NCI-H526 treated with DMSO at 0.1 percent for 48 hours (cell line): ENCODE measurements at regions not wholly inside any gene's neighbourhood (a gene's known extent, or its start where the extent isn't known, plus 50 kb on each side); places are given as distances from the start of the nearest gene placed in this dataset.

Experiments
- DNase-seq: peaks from one replicate; lab custom pipeline; 2025; lab: John Stamatoyannopoulos, UW

GRCh38 chr2:56613920-56614319, 430.1 kb downstream of the CCDC85A start:
- DNase-seq: no peak

- no peak for DNase-seq
These were observed 432.0 kb downstream of the CCDC85A start for GRCh38 chr2:56615760-56616159.

GRCh38 chr2:56624181-56624580, 440.4 kb downstream of the CCDC85A start:
- no peak for DNase-seq

GRCh38 chr2:56626927-56627326, 443.1 kb downstream of the CCDC85A start:
- no peak for DNase-seq

- no peak for DNase-seq
These were observed 446.5 kb downstream of the CCDC85A start for GRCh38 chr2:56630286-56630685.

GRCh38 chr2:56647997-56648396, 464.2 kb downstream of the CCDC85A start:
- DNase-seq: no peak

- DNase-seq: no peak
These were observed 465.0 kb downstream of the CCDC85A start for GRCh38 chr2:56648802-56649201.

GRCh38 chr2:56654936-56655335, 471.1 kb downstream of the CCDC85A start:
- DNase-seq: no peak

- no peak for DNase-seq
These were observed 473.0 kb downstream of the CCDC85A start for GRCh38 chr2:56656826-56657225.

- DNase-seq: no peak
These were observed 483.0 kb downstream of the CCDC85A start for GRCh38 chr2:56666777-56667176.

- DNase-seq: no peak
These were observed 488.3 kb downstream of the CCDC85A start for GRCh38 chr2:56671973-56672569.

GRCh38 chr2:56674084-56674483, 490.3 kb downstream of the CCDC85A start:
- DNase-seq: no peak

- DNase-seq: no peak
These were observed 493.2 kb downstream of the CCDC85A start for GRCh38 chr2:56676966-56677365.

GRCh38 chr2:56680971-56681631, 497.3 kb downstream of the CCDC85A start:
- DNase-seq: no peak

- DNase-seq: no peak
These were observed 498.0 kb downstream of the CCDC85A start for GRCh38 chr2:56681659-56682396.

GRCh38 chr2:56682397-56682760, 498.6 kb downstream of the CCDC85A start:
- DNase-seq: no peak

GRCh38 chr2:56684327-56684726, 500.5 kb downstream of the CCDC85A start:
- DNase-seq: no peak

- no peak for DNase-seq
These were observed 501.4 kb downstream of the CCDC85A start for GRCh38 chr2:56685205-56685604.

GRCh38 chr2:56687169-56687568, 503.4 kb downstream of the CCDC85A start:
- DNase-seq: no peak

GRCh38 chr2:56688661-56689060, 504.9 kb downstream of the CCDC85A start:
- no peak for DNase-seq

GRCh38 chr2:56693501-56693900, 509.7 kb downstream of the CCDC85A start:
- no peak for DNase-seq

- DNase-seq: no peak
These were observed 519.2 kb downstream of the CCDC85A start for GRCh38 chr2:56703001-56703400.

- no peak for DNase-seq
These were observed 521.9 kb downstream of the CCDC85A start for GRCh38 chr2:56705713-56706112.
